ENCODE measurements at regions not wholly inside any gene's neighbourhood (a gene's known extent, or its start where the extent isn't known, plus 50 kb on each side); places are given as distances from the start of the nearest gene placed in this dataset.

- intact Hi-C loops (cut with DNase I): no loop called here
- WGBS, 2 donors: 68 to 82% methylated on average over 5 of the region's 5 CpGs
- Histone ChIP-seq H3K4me1 (peaks cover 0 to 22% (median 12%) of the 10 kb centered on the region in 4 donors), H3K36me3 (no peaks in the 10 kb centered on the region), H3K4me3 (no peak overlapping the region), H3K27me3 (no peaks in the 10 kb centered on the region), H3K27ac (peak overlapping the region in 1 of 4 donors; percentile 73), H3K9me3 (no peaks in the 10 kb centered on the region)
- DNase-seq: no peak
- no peak for TF ChIP-seq POLR2A (IDR thresholded peaks at IDR 0.05)
- TF ChIP-seq, protein P1, sequence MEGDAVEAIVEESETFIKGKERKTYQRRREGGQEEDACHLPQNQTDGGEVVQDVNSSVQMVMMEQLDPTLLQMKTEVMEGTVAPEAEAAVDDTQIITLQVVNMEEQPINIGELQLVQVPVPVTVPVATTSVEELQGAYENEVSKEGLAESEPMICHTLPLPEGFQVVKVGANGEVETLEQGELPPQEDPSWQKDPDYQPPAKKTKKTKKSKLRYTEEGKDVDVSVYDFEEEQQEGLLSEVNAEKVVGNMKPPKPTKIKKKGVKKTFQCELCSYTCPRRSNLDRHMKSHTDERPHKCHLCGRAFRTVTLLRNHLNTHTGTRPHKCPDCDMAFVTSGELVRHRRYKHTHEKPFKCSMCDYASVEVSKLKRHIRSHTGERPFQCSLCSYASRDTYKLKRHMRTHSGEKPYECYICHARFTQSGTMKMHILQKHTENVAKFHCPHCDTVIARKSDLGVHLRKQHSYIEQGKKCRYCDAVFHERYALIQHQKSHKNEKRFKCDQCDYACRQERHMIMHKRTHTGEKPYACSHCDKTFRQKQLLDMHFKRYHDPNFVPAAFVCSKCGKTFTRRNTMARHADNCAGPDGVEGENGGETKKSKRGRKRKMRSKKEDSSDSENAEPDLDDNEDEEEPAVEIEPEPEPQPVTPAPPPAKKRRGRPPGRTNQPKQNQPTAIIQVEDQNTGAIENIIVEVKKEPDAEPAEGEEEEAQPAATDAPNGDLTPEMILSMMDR (IDR thresholded peaks at IDR 0.05): no peak
- no peak for TF ChIP-seq POLR2AphosphoS5 (IDR thresholded peaks at IDR 0.05)
- no peak for TF ChIP-seq EP300 (IDR thresholded peaks at IDR 0.05)
Measured at GRCh38 chr1:68293122-68293521, 60.8 kb upstream of the WLS start.

GRCh38 chr1:68291688-68292384 is 59.5 kb upstream of the WLS start:
- TF ChIP-seq POLR2A (IDR thresholded peaks at IDR 0.05) (no peak), POLR2AphosphoS5 (IDR thresholded peaks at IDR 0.05) (no peak), EP300 (IDR thresholded peaks at IDR 0.05) (no peak)
- TF ChIP-seq, protein P1 (IDR thresholded peaks at IDR 0.05): no peak
- no peaks in the 10 kb centered on the region for H3K27me3 ChIP-seq
- 43 to 44% methylated on average over 2 of the region's 2 CpGs for WGBS, 2 donors
- peak overlapping the region in 1 of 4 donors; percentile 73 for H3K27ac ChIP-seq
- no peaks in the 10 kb centered on the region for H3K9me3 ChIP-seq
- H3K36me3 ChIP-seq: no peaks in the 10 kb centered on the region
- no peak for DNase-seq
- H3K4me3 ChIP-seq: no peak overlapping the region
- peaks cover 0 to 22% (median 12%) of the 10 kb centered on the region in 4 donors for H3K4me1 ChIP-seq
- intact Hi-C loops (cut with DNase I): no loop called here

GRCh38 chr1:68287241-68287640 is 54.9 kb upstream of the WLS start:
- Histone ChIP-seq H3K36me3 (no peaks in the 10 kb centered on the region), H3K9me3 (no peaks in the 10 kb centered on the region), H3K27me3 (no peaks in the 10 kb centered on the region), H3K4me1 (peaks cover 0 to 6% (median 0%) of the 10 kb centered on the region in 4 donors), H3K4me3 (no peak overlapping the region), H3K27ac (no peak overlapping the region)
- DNase-seq: no peak
- TF ChIP-seq EP300 (IDR thresholded peaks at IDR 0.05): no peak
- TF ChIP-seq POLR2AphosphoS5 (IDR thresholded peaks at IDR 0.05): no peak
- TF ChIP-seq, protein P1 (IDR thresholded peaks at IDR 0.05): no peak
- no peak for TF ChIP-seq POLR2A (IDR thresholded peaks at IDR 0.05)
- WGBS, 2 donors: 88 to 95% methylated on average over 5 of the region's 5 CpGs
- intact Hi-C loops (cut with DNase I): no loop called here

DNA sequence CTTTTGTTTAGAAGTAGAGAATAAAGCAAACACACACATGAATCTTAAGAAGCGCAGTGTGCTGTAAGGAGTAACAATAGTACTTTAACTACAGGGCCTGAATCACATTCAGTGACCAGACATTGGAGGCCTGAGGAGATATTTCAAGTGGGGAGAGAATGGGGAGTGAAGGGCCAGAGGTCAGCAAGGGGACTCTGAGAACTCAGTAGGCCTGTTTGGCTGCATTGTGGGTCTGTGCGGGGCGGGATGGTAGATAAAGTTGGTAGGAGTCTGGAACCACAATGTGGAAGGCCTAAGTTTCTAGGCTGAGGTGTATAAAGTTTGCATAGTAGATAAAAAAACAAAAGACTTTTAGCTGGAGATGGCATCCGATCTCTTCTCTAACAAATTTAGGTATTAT is 52.7 kb upstream of the WLS start:
- DNase-seq: no peak
- Histone ChIP-seq H3K27me3 (no peaks in the 10 kb centered on the region), H3K36me3 (no peaks in the 10 kb centered on the region), H3K4me3 (no peak overlapping the region), H3K9me3 (no peaks in the 10 kb centered on the region), H3K27ac (no peak overlapping the region), H3K4me1 (no peaks in the 10 kb centered on the region)
- no peak for TF ChIP-seq EP300 (IDR thresholded peaks at IDR 0.05)
- TF ChIP-seq, protein P1 (IDR thresholded peaks at IDR 0.05): no peak
- TF ChIP-seq POLR2AphosphoS5 (IDR thresholded peaks at IDR 0.05): no peak
- TF ChIP-seq POLR2A (IDR thresholded peaks at IDR 0.05): no peak
- 95 to 97% methylated on average over 4 of the region's 4 CpGs for WGBS, 2 donors
- intact Hi-C loops (cut with DNase I): no loop called here

Data from sigmoid colon (tissue), 6 donors.